PC-9 (cell line): ENCODE measurements at regions not wholly inside any gene's neighbourhood (a gene's known extent, or its start where the extent isn't known, plus 50 kb on each side); places are given as distances from the start of the nearest gene placed in this dataset.

ENCODE experiments used
- BruUV-seq: library from RNA; stranded (reverse); fragments of 400-500 nt; replicated peaks from 2 replicates; lab custom pipeline; 2021; lab: Mats Ljungman, UMichigan
- CTCF ChIA-PET: fragments of 300-600 bp; sonication (Branson Sonifier 250); formaldehyde crosslinking; loops from one replicate; lab custom pipeline; 2022; ENCODE audit warnings: antibody characterized with exemption; lab: Charles Lee
- POLR2A ChIA-PET: fragments of 300-600 bp; sonication (Branson Sonifier 250); formaldehyde crosslinking; loops from one replicate; lab custom pipeline; 2022; ENCODE audit warnings: antibody characterized with exemption; ENCODE audit not compliant: unreplicated experiment; lab: Charles Lee
- DNase-seq, 2 experiments: peaks; one replicate each; pipeline versions ENCODE4 v3.0.0 to v3.0.0-alpha.2; 2015 to 2022; ENCODE audit warnings: mixed read lengths in 1 of 2
- H2AFZ ChIP-seq: fragments of 200-600 bp; sonication (generic); 2 replicates; pipeline ENCODE4 v1.8.1; 2017; ENCODE audit warnings: antibody characterized with exemption
- H3F3A ChIP-seq: fragments of 200-600 bp; sonication (generic); 2 replicates; pipeline ENCODE4 v1.8.1; 2017; ENCODE audit warnings: antibody characterized with exemption, mild to moderate bottlenecking, low read depth; ENCODE audit not compliant: insufficient read depth
- H3K27ac ChIP-seq: fragments of 200-600 bp; sonication (generic); 2 replicates; pipeline ENCODE4 v1.6.1; 2016; ENCODE audit warnings: mixed run types
- H3K27me3 ChIP-seq: fragments of 200-600 bp; sonication (generic); 2 replicates; pipeline ENCODE4 v1.6.1; 2016; ENCODE audit warnings: low read depth, mixed run types; ENCODE audit not compliant: insufficient read depth
- H3K36me3 ChIP-seq: fragments of 200-600 bp; sonication (generic); 2 replicates; pipeline ENCODE4 v1.6.1; 2016; ENCODE audit warnings: low read depth, mixed run types
- H3K4me1 ChIP-seq: fragments of 200-600 bp; sonication (generic); replicated peaks from 2 replicates; pipeline ENCODE4 v1.6.1; 2016; ENCODE audit warnings: mixed run types; ENCODE audit not compliant: insufficient read depth
- H3K4me2 ChIP-seq: fragments of 200-600 bp; sonication (generic); 2 replicates; pipeline ENCODE4 v1.6.1; 2017; ENCODE audit warnings: mixed run types
- H3K4me3 ChIP-seq: fragments of 200-600 bp; sonication (generic); 2 replicates; pipeline ENCODE4 v1.6.1; 2016; ENCODE audit warnings: mixed run types
- H3K79me2 ChIP-seq: fragments of 200-600 bp; sonication (generic); 2 replicates; pipeline ENCODE4 v1.6.1; 2017; ENCODE audit warnings: low read depth, mixed run types
- H3K9me2 ChIP-seq: fragments of 200-600 bp; sonication (generic); 2 replicates; pipeline ENCODE4 v1.8.1; 2017; ENCODE audit warnings: mild to moderate bottlenecking; ENCODE audit not compliant: insufficient read depth
- H3K9me3 ChIP-seq: fragments of 200-600 bp; sonication (generic); 2 replicates; pipeline ENCODE4 v1.8.1; 2016; ENCODE audit warnings: low read depth; ENCODE audit not compliant: insufficient read depth
- H4K20me1 ChIP-seq: fragments of 200-600 bp; sonication (generic); 2 replicates; pipeline ENCODE4 v1.8.1; 2017; ENCODE audit not compliant: insufficient read depth
- EZH2 ChIP-seq: fragments of 200-600 bp; sonication (generic); IDR thresholded peaks from 2 replicates; pipeline ENCODE4 v1.8.0; 2017; ENCODE audit warnings: antibody characterized with exemption, low read depth
- intact Hi-C: fragments of 100-400 bp; cut with micrococcal nuclease; formaldehyde crosslinking; loops from one replicate; pipeline ENCODE4 v1.10.0; 2022; ENCODE audit not compliant: unreplicated experiment
- TF ChIP-seq, protein P1 (sequence below): fragments of 200-600 bp; sonication (generic); conservative IDR thresholded peaks from 2 replicates; pipeline ENCODE4 v1.6.1; 2017; ENCODE audit warnings: mixed run types, antibody characterized with exemption, mild to moderate bottlenecking, moderate library complexity

DNA sequence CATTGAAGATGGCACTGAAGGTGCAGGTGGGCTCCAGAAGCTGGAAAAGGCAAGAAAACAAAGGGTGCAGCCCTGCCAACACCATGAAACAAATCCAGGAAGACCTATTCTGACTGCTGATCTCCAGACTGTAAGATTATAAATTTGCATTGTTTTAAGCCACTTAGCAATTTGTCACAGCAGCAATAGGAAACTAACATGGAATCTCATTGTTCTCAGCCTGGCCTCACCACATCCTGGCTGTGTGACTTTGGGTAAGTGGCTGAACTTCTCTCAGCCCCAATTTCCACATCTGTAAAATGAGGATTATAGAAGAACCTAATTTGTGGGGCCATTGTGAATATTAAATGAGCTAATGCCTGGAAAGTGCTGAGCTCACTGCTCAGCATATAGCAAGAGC is 160.4 kb upstream of the MAFB start:
- no peaks in the 10 kb centered on the region for H3K9me3 ChIP-seq
- no peak for DNase-seq
- H3K4me1 ChIP-seq, result no peaks in the 10 kb centered on the region
- H2AFZ ChIP-seq, result no peak overlapping the region
- no peak for TF ChIP-seq EZH2
- TF ChIP-seq, protein P1, sequence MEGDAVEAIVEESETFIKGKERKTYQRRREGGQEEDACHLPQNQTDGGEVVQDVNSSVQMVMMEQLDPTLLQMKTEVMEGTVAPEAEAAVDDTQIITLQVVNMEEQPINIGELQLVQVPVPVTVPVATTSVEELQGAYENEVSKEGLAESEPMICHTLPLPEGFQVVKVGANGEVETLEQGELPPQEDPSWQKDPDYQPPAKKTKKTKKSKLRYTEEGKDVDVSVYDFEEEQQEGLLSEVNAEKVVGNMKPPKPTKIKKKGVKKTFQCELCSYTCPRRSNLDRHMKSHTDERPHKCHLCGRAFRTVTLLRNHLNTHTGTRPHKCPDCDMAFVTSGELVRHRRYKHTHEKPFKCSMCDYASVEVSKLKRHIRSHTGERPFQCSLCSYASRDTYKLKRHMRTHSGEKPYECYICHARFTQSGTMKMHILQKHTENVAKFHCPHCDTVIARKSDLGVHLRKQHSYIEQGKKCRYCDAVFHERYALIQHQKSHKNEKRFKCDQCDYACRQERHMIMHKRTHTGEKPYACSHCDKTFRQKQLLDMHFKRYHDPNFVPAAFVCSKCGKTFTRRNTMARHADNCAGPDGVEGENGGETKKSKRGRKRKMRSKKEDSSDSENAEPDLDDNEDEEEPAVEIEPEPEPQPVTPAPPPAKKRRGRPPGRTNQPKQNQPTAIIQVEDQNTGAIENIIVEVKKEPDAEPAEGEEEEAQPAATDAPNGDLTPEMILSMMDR, result no peak
- no peaks in the 10 kb centered on the region for H3K36me3 ChIP-seq
- ChIA-PET CTCF (no interaction called here), POLR2A (no interaction called here)
- intact Hi-C loops, result no loop called here
- H4K20me1 ChIP-seq, result no peaks in the 10 kb centered on the region
- H3K9me2 ChIP-seq, result no peaks in the 10 kb centered on the region
- H3K4me3 ChIP-seq, result no peak overlapping the region
- peaks cover 95% of the 10 kb centered on the region for H3K27me3 ChIP-seq
- no peak overlapping the region for H3K4me2 ChIP-seq
- no peaks in the 10 kb centered on the region for H3F3A ChIP-seq
- BruUV-seq, result no TSS peak
- H3K27ac ChIP-seq, result no peak overlapping the region
- no peaks in the 10 kb centered on the region for H3K79me2 ChIP-seq

DNA sequence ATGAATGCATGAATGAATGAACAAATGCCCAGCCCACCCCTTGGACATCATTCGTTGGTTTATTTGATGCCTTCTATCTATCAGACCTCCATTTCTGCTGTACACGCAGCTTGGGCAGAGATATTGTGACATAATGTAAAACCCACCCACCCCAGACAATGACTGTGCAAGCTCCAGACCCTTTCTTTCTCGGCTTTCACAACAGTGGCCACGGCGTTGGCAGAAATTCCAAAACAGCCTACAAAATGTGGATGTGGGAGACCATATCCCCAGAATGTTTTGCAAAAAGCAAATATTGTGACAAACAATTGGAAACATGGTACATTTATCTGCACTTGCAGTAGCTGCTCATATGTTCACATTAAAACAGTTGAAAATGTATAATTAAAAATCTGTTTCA is 162.0 kb upstream of the MAFB start:
- Histone ChIP-seq H4K20me1 (no peaks in the 10 kb centered on the region), H3K79me2 (no peaks in the 10 kb centered on the region), H3K4me1 (no peaks in the 10 kb centered on the region), H3K27ac (no peak overlapping the region), H3K4me2 (no peak overlapping the region), H3K4me3 (no peak overlapping the region), H2AFZ (no peak overlapping the region), H3K9me3 (no peaks in the 10 kb centered on the region), H3F3A (no peaks in the 10 kb centered on the region), H3K27me3 (peaks cover 93% of the 10 kb centered on the region), H3K36me3 (no peaks in the 10 kb centered on the region), H3K9me2 (no peaks in the 10 kb centered on the region)
- BruUV-seq, result no TSS peak
- intact Hi-C loops, result no loop called here
- no peak for DNase-seq
- TF ChIP-seq EZH2, result no peak
- TF ChIP-seq, protein P1, result no peak
- POLR2A ChIA-PET, result no interaction called here
- CTCF ChIA-PET, result no interaction called here

DNA sequence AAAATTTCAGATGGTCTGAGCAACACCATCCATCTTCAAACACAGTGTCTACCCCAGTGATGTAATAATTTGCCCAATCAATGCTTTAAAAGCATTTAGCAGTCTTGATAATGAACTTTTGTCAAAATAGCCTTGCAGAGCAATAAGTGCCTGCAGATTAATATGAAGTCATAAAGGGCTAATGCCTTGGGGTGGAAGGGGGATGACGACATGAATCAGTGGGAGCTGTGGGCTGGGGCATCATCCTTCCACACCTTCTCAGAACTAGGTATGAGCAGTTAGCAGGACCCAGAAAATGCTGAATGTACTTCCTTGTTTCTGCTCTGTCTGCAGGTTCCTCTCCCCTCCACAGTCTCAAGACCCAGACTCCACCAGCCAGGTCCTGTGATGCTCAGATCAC is 166.2 kb upstream of the MAFB start:
- DNase-seq, result no peak
- Histone ChIP-seq H3K36me3 (no peaks in the 10 kb centered on the region), H3K4me1 (no peaks in the 10 kb centered on the region), H3K27me3 (peaks cover 97% of the 10 kb centered on the region), H3K4me2 (no peak overlapping the region), H3K4me3 (no peak overlapping the region), H3K9me2 (no peaks in the 10 kb centered on the region), H3F3A (no peaks in the 10 kb centered on the region), H3K9me3 (no peaks in the 10 kb centered on the region), H4K20me1 (no peaks in the 10 kb centered on the region), H2AFZ (no peak overlapping the region), H3K27ac (no peak overlapping the region), H3K79me2 (no peaks in the 10 kb centered on the region)
- no TSS peak for BruUV-seq
- ChIA-PET CTCF (no interaction called here), POLR2A (no interaction called here)
- intact Hi-C loops, result no loop called here
- TF ChIP-seq, protein P1, result no peak
- no peak for TF ChIP-seq EZH2
